ENCODE measurements at regions not wholly inside any gene's neighbourhood (a gene's known extent, or its start where the extent isn't known, plus 50 kb on each side); places are given as distances from the start of the nearest gene placed in this dataset.

DNA sequence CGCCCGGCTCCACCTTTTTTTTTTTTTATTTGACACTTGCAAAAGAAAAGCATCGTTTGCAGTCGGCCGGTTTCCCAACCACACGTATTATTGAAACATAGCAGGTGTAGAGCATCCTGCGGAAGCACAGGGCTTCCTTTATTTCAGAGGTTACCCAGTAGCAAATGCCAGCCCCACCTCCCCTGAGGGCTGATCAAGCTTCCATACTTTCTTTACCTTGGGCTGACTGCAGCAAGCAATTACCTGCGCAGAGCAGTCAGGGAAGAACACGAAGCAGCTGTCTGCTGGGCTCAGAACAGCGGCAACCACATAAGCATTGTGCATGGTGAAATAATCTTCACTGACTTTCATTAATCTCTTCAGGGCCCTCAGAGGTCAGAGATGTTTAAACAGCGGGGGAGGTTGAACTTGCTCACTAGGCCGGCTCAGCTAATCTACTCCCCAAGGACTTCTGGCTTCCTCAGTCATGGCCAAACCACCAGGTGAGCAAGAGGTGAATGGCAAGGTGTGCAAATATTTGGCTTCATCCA lies 784.7 kb upstream of the AUTS2 start:
- Mint-ChIP-seq H3K27ac (ENCODE audit: unreplicated experiment) (no peak overlapping the region), H3K27me3 (ENCODE audit: unreplicated experiment) (peaks cover 2% of the 10 kb centered on the region), H3K4me1 (ENCODE audit: low read depth, unreplicated experiment) (no peaks in the 10 kb centered on the region), H3K36me3 (ENCODE audit: unreplicated experiment) (peaks cover 5% of the 10 kb centered on the region), H3K4me3 (ENCODE audit: unreplicated experiment) (no peak overlapping the region), H3K9me3 (ENCODE audit: unreplicated experiment) (no peaks in the 10 kb centered on the region)
- TF ChIP-seq, protein P1, sequence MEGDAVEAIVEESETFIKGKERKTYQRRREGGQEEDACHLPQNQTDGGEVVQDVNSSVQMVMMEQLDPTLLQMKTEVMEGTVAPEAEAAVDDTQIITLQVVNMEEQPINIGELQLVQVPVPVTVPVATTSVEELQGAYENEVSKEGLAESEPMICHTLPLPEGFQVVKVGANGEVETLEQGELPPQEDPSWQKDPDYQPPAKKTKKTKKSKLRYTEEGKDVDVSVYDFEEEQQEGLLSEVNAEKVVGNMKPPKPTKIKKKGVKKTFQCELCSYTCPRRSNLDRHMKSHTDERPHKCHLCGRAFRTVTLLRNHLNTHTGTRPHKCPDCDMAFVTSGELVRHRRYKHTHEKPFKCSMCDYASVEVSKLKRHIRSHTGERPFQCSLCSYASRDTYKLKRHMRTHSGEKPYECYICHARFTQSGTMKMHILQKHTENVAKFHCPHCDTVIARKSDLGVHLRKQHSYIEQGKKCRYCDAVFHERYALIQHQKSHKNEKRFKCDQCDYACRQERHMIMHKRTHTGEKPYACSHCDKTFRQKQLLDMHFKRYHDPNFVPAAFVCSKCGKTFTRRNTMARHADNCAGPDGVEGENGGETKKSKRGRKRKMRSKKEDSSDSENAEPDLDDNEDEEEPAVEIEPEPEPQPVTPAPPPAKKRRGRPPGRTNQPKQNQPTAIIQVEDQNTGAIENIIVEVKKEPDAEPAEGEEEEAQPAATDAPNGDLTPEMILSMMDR (IDR thresholded peaks at IDR 0.05; ENCODE audit: partially characterized antibody, unreplicated experiment): no peak
- no peak for DNase-seq

DNA sequence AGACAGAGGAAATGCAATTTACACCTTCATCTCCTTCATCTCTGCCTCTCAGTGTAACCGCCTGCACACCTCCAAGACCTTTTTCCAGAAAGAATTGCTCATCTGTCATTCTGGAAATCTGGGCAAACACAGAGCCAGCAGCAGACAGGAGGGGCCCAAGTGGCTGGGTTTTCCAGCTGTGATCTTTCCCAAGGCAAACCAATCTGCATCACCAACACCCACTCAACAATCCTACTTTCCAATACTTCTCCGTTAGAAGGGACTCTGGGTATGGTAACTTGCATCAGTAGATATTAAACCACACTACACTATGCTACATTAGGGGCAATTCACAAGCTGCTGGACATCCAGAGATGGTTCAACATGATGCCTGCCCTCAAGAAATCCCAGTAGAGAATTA lies 781.8 kb upstream of the AUTS2 start:
- Mint-ChIP-seq H3K27me3 (ENCODE audit: unreplicated experiment) (peaks cover 2% of the 10 kb centered on the region), H3K36me3 (ENCODE audit: unreplicated experiment) (peaks cover 5% of the 10 kb centered on the region)
- TF ChIP-seq, protein P1 (IDR thresholded peaks at IDR 0.05; ENCODE audit: partially characterized antibody, unreplicated experiment): no peak

DNA sequence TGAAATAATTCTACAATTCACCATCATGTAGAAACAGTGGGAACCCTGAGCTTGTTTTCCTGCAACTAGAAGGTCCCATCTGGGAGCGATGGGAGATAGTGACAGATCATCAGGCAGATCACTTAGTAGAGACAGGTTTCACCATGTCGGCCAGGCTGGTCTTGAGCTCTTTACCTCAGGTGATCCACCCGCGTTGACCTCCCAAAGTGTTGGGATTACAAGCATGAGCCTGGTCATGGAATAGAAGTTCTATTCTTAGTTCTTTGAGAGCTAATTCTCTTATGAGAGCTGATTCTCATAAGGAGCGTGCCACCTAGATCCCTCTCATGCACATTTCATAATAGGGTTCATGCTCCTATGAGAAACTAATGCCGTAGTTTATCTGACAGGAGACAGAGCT lies 778.0 kb upstream of the AUTS2 start:
- no peak overlapping the region for H3K27ac Mint-ChIP-seq (ENCODE audit: unreplicated experiment)

More for the DNA sequence above, 781.8 kb upstream of the AUTS2 start:
- no peak for DNase-seq
- Mint-ChIP-seq H3K27ac (ENCODE audit: unreplicated experiment) (no peak overlapping the region), H3K4me3 (ENCODE audit: unreplicated experiment) (no peak overlapping the region), H3K9me3 (ENCODE audit: unreplicated experiment) (no peaks in the 10 kb centered on the region), H3K4me1 (ENCODE audit: low read depth, unreplicated experiment) (no peaks in the 10 kb centered on the region)

DNA sequence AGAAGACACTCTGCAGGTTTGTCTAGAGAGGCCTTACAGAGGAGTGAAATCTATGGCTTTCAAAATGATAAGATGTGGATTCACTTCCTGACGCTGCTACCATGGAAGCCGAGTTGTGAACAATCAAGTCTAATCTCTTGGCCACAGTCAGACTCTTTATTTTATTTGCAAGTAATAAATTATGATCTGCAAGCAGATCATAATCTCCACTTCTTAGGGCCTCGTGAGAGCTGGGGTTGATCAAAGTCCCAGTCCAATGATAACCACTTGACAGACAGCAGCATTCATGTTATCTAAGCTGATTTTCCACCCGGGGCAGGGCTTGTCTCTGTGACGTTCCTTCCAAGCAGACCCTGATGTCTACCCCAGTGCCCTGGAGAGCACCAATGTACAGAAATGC lies 776.4 kb upstream of the AUTS2 start:
- peaks cover 2% of the 10 kb centered on the region for H3K27me3 Mint-ChIP-seq (ENCODE audit: unreplicated experiment)
- H3K36me3 Mint-ChIP-seq (ENCODE audit: unreplicated experiment): no peaks in the 10 kb centered on the region
- no peaks in the 10 kb centered on the region for H3K4me1 Mint-ChIP-seq (ENCODE audit: low read depth, unreplicated experiment)
- no peaks in the 10 kb centered on the region for H3K9me3 Mint-ChIP-seq (ENCODE audit: unreplicated experiment)
- TF ChIP-seq, protein P1 (IDR thresholded peaks at IDR 0.05; ENCODE audit: partially characterized antibody, unreplicated experiment): no peak
- no peak overlapping the region for H3K27ac Mint-ChIP-seq (ENCODE audit: unreplicated experiment)
- no peak overlapping the region for H3K4me3 Mint-ChIP-seq (ENCODE audit: unreplicated experiment)
- DNase-seq: no peak

More for the DNA sequence above, 778.0 kb upstream of the AUTS2 start:
- DNase-seq: no peak
- H3K36me3 Mint-ChIP-seq (ENCODE audit: unreplicated experiment): no peaks in the 10 kb centered on the region
- TF ChIP-seq, protein P1 (IDR thresholded peaks at IDR 0.05; ENCODE audit: partially characterized antibody, unreplicated experiment): no peak
- H3K27me3 Mint-ChIP-seq (ENCODE audit: unreplicated experiment): peaks cover 2% of the 10 kb centered on the region
- H3K4me3 Mint-ChIP-seq (ENCODE audit: unreplicated experiment): no peak overlapping the region
- H3K9me3 Mint-ChIP-seq (ENCODE audit: unreplicated experiment): no peaks in the 10 kb centered on the region
- H3K4me1 Mint-ChIP-seq (ENCODE audit: low read depth, unreplicated experiment): no peaks in the 10 kb centered on the region

DNA sequence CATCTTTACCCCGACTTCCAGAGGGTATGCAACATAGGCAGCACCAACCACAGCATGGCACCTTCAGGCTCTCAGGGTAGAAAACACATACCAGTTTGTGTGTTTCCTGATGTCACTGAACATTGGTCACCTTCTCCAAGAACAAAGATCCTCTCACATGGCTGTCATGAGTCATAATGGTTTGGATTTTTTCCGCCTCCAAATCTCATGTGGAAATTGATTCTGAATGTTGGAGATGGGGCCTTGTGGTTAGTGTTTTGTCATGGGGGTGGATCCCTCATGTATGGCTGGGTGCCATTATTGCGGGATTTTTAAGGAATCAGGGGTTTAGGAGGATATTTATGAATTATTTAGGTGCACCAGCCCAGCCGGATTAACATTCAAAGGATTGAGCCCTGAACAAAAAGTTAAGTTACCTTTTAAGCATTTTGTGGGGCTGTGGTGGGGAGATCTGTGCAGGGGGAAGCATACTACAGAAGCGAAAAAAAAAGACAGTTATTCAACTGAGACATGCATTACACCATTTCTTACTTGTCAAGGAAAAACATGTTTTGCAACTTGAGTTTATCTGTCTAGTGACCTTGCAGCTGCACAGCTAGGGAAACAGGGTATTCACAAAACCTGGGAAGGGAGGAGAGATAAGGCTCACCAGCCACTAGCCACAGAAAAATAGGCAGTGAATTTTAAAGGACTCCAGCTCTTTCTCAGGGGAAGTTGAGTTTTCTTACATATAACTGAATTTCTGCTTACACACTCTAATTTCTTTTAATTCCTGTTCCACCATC lies 774.1 kb upstream of the AUTS2 start:
- TF ChIP-seq, protein P1 (IDR thresholded peaks at IDR 0.05; ENCODE audit: partially characterized antibody, unreplicated experiment): no peak
- Mint-ChIP-seq H3K36me3 (ENCODE audit: unreplicated experiment) (no peaks in the 10 kb centered on the region), H3K27ac (ENCODE audit: unreplicated experiment) (no peak overlapping the region), H3K4me1 (ENCODE audit: low read depth, unreplicated experiment) (no peaks in the 10 kb centered on the region), H3K4me3 (ENCODE audit: unreplicated experiment) (no peak overlapping the region), H3K27me3 (ENCODE audit: unreplicated experiment) (peaks cover under 1% of the 10 kb centered on the region), H3K9me3 (ENCODE audit: unreplicated experiment) (peaks cover 1% of the 10 kb centered on the region)
- no peak for DNase-seq
